GM18498 (cell line): ENCODE measurements at regions not wholly inside any gene's neighbourhood (a gene's known extent, or its start where the extent isn't known, plus 50 kb on each side); places are given as distances from the start of the nearest gene placed in this dataset.

ENCODE experiments used
- ATAC-seq: cut with Tn5 transposase; IDR thresholded peaks from one replicate; pipeline ENCODE4 v1.9.1; 2021; ENCODE audit warnings: mild to moderate bottlenecking, moderate library complexity; ENCODE audit not compliant: unreplicated experiment

GRCh38 chr9:120214332-120214731, 365.6 kb downstream of the CDK5RAP2 start:
- no peak for ATAC-seq

DNA sequence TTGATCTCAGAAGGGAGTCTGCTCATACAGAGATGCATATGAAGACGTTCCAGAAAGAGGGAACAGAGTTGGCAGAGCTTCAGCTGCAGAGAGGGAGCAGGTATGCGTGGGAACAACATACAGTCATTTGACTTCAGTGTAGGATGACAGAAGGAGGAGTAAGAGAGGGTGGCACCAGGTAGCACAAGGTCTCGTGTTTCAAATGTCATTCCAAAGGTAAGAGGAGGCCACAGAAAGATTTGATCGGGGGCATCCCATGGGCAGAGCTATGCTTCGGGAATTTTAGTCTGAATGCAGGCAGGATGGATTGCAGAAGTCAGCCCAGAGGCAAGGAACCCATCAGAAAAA, 367.1 kb downstream of the CDK5RAP2 start:
- peak; percentile 39 for ATAC-seq

- ATAC-seq, result peak; percentile 85
Measured at GRCh38 chr9:120212153-120212852, 367.7 kb downstream of the CDK5RAP2 start.

GRCh38 chr9:120210274-120210673, 369.7 kb downstream of the CDK5RAP2 start:
- no peak for ATAC-seq

- no peak for ATAC-seq
Measured at GRCh38 chr9:120202856-120203654, 376.9 kb downstream of the CDK5RAP2 start.

DNA sequence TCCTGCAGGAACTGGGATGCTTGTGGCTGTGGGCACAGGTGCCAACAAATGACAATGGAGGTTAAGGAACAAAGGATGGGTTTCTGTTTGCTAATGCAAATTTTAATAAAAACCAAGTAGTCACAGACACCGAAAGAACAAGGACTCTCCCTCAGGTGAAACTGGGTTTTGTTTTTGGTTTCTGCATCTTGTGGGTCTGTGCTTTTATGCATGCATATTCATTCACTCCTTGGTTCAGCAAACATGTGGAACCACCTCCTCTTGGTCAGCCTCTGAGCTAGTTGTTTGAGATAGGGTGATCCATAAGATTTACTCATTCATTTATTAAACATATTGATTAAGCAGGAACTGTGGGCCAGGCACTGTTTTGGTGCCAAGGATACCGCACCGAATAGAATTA, 381.9 kb downstream of the CDK5RAP2 start:
- ATAC-seq, result no peak

- ATAC-seq, result no peak
Measured at GRCh38 chr9:120197605-120198004, 382.4 kb downstream of the CDK5RAP2 start.

GRCh38 chr9:120191141-120191540, 388.8 kb downstream of the CDK5RAP2 start:
- no peak for ATAC-seq

- ATAC-seq, result no peak
Measured at GRCh38 chr9:120187758-120188157, 392.2 kb downstream of the CDK5RAP2 start.

DNA sequence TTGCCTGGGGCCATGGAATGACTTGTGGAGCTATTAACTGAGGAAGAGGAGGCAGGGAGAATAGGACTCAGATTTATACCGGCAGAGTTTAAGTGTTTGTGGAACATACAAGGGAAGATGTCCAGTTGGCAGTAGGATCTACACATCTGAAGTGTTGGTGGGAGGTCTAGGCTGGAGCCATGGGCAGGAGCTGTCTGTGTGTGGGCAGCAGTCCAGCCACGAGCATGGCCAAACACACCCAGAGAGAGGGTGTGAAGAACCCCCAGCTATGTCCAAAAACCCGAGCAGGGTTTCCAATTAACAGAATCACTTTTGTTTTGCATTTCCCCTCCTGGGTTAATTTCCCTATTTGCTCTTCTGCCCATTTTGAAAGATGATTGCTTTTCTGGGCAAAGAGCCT, 393.7 kb downstream of the CDK5RAP2 start:
- ATAC-seq, result no peak

DNA sequence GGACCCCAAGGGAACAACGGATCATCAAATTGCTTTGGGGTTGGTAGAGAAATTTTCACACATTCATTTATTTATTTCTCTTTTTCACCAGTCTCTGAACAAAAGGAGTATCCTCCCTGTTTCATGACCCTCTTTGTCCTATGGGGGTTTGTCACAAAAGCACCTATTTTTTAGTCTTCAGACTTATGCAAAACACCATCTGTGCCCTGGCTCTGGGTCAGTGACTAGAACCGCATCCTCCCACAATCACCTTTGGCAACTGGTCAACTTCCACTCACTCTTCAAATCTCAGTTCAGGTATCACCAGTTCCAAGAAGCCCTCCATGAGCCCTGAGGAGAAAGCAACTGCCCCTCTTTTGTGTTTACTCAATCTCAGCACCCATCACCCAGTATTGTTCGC, 395.7 kb downstream of the CDK5RAP2 start:
- ATAC-seq, result no peak

DNA sequence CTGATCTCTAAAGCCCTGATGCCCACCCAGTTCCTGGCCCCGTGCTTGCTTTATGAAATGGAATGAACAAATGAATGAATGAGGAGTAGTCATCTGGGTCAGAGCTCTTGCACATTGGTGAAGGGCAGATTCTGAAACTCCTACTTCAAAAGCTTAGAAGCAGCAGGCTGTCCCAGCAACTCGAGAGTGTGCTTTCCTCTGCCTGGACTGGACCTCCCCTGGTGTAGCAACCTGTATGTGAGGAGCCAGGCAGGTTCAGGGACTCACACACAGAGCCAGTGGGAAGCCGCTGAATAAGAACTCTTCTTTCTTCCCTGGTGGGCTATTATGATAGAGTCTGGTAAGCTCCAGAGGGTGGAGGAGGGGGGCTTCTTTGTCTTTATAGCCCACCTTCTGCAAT, 396.4 kb downstream of the CDK5RAP2 start:
- ATAC-seq, result no peak

GRCh38 chr9:120182011-120182410, 398.0 kb downstream of the CDK5RAP2 start:
- ATAC-seq, result no peak

DNA sequence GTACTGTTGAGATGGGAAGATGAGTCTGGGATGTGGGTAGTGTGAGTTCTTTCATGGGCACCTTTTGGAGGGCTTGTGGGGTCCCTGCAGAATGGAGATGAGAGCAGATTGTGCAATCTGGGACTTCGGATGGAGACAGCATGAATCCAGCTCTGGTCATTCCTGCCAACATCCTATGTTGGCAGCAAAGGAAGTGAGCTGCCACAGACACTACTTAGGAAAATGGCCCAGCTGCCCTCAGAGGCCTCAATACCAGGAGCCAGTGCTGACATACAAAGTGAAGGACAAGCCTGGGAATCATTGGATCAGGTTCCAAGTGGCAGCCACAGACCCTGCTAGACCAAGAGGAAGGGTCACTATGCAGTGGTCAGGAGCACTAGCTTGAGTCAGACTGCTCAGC, 402.8 kb downstream of the CDK5RAP2 start:
- ATAC-seq, result no peak

DNA sequence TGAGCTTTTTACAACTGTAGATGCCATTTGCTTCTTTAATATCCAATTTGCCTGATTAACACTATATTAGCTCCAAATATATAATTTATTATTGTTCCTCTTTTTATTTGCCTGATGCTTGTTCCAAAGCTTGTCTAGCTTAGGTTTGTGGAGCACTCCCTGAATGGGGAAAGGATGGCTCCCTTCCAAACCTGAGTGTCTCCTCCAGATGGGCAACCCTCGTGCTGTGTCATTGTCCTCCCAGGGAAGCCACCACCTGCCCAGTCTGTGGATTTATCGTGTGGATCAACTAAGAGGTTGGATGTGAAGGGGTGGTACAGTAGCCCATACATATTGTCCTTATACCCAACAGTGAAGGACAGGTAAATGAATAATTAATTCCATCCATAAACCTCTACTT, 404.9 kb downstream of the CDK5RAP2 start:
- no peak for ATAC-seq

- no peak for ATAC-seq
Measured at GRCh38 chr9:120161776-120162175, 418.2 kb downstream of the CDK5RAP2 start.

GRCh38 chr9:120158221-120158620, 421.7 kb downstream of the CDK5RAP2 start:
- ATAC-seq, result no peak

- no peak for ATAC-seq
Measured at GRCh38 chr9:120156376-120156775, 423.6 kb downstream of the CDK5RAP2 start.

DNA sequence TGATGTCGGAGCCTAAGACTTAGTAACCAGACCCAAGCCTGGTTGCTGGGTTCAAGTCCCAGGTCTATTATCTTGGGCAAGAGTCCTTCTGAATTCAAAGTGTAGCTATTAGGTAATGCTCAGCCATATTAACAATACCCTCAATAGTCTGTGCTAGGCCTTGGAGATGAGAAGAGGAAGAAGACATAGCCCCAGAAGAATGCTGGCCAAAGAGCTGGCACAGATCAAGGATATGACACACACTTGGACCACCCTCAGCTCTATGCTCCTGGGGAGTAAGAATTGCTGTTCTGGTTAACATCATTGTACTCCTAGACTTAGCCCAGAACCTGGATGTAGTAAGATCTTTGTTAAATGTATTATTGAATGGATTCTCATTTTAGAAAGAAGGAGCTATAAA, 426.7 kb downstream of the CDK5RAP2 start:
- ATAC-seq, result no peak

- no peak for ATAC-seq
Measured at GRCh38 chr9:120152295-120152694, 427.7 kb downstream of the CDK5RAP2 start.

DNA sequence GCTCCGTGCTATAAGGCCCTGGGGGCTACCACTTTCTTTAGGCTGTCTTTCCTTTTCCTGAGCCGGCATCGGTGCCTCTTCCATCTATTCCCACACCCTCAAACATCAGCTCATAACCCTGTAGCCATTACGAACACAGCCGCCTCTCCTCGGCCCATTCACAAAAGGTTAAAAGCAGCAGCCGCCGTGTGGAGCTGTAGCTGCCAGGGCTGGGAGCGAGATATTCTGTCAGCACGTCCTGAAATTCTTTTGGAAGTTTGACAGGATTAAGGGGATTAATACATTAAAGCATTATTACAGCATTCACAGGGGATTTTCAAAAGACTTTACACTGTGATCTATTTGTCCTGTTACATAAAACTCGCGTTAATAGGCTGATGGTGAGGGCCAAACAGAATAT, 428.2 kb downstream of the CDK5RAP2 start:
- no peak for ATAC-seq

DNA sequence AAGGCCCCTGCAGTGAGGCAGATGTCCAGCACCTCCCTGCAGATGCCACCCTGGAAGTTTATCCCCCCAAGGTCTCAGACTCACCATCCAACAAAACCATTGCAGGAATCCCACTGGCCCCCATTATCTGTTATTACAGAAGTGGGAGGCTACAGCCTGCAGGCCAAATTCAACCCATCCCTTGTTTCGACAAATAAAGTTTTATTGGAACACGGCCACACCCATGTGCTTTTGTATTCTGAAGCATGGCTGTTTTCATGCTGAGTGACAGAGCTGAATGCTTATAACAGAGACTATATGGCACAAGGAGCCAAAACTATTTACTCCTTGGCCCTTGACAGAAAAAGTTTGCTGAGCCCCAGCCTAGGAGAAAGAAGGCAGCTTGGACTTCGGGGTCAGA, 428.8 kb downstream of the CDK5RAP2 start:
- ATAC-seq, result no peak

DNA sequence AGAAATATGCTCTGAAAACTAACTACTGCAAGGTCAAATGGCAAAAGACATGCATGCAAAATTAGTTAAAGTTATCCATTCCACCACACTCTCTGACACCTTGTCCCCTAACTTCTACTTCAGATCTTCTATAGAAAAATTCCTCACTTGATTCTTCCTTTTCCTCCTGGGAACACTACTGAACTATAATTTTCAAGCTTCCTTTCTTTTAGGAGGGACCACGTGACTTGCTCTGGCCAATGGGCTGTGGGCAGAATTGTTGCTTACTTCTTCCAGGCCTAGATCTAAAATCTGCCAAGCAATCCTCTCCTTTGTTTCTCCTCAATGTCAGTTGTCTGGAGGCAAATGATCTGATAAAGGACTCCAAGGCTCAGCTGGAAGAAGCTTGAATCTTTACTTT, 441.0 kb downstream of the CDK5RAP2 start:
- ATAC-seq, result no peak
